GM19240 (cell line): ENCODE measurements at regions not wholly inside any gene's neighbourhood (a gene's known extent, or its start where the extent isn't known, plus 50 kb on each side); places are given as distances from the start of the nearest gene placed in this dataset.
"Not testable (repeated sequence)": the region's sequence is repeated elsewhere in the genome, so short reads cannot be mapped to it uniquely, and the experiment has no call there.

Experiments used
- DNase-seq: peaks from one replicate; pipeline ENCODE4 v3.0.0; 2011; ENCODE audit warnings: low spot score; ENCODE audit not compliant: insufficient read length

DNA sequence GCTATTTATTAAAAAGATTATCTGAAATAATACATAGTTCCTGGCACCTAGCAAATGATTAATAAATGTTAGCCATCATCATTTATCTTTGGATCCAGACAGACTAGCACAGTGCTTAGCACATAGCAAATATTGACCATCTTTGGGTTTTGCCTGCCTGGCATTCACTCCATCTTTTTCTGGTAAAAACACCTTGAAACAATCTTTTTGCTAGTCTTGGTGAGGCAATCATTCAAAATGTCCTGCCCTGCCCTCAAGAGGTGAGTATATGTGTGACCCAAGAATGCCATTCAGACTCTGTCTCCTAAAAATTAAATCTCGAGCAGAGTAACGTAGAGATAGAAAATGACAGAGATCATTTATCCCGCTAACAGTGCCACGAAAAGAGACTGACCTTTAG is 78.3 kb upstream of the ZNF280D start:
- DNase-seq, result no peak

DNA sequence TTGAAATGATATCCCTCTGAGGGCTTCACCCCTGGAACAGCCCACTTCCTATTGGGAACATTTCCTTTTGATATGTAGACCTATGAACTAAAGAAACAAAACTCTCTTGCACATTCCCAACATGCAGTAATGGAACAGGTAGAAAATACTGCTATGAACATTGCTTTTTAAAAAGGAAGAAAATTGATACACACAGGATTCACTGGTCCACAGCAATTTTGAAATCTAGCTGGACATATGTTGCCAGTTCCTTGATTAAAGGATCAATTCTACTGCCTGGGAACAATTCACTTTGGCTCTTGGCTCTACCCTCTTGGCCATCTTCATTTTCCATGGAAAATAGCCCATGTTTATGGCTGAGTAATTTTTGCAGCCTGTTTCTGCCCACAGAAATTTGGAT is 74.9 kb upstream of the ZNF280D start:
- no peak for DNase-seq

DNA sequence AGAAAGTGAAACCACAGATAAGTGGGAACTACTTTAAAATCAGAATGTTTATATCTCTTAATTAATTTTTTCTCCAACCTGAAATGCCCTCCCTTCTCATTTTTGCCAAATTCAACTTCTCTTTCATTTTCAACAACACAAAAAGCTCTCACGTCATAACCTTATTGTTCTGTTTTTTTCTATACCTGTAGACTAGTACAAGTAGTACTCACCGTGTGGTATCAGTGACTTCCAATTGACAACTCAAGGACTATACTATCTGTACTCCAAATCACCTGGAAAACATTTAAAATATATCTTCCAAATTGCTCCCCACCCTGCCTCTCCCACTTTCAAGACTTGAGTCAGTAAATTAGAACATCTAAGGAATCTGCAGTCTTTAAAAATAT is 72.8 kb upstream of the ZNF280D start:
- no peak for DNase-seq

DNA sequence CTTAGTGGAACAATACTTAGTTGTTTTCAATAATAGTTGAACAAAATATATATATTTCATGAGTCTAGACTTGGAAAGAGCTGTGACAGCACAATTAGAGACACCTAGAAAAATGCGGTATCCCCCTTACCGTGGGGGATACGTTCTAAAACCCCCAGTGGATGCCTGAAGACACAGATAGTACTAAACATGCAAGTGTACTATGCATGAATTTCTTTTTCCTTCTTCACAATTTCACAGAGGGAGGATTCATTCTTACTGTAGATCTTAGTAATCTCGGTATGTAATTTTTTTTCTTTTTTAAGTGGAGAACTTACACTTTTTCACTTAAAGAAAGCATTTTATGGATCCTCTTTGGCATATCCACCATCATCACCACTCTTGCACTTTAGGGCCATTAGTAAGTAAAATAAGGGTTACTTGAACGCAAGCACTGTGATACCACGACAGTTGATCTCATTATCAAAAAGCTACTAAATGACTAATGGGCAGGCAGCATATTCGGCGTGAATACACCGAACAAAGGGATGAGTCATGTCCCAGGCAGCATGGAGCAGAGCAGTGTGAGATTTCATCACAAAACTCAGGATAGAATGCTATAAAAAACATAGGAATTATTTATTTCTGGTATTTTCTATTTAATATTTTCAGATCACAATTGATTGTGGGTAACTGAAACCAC is 72.3 kb upstream of the ZNF280D start:
- DNase-seq, result no peak

DNA sequence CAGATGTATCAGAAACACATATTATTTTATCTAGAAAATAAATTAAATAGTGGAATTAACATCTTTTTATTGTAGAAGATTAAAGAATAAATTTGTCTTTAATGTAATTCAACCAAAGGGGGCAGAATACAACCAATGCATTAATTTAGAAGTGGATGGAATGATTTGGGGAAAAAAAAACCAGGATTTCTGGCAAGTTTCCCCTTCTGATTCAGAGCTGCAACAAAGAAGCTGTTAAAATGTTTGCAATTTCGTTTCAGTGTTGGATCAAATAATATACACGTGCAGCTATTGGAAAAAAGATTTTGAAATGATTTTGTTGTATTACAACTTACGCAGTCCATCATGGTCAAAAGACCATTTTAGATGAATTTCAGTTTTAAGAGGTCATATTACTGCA is 71.6 kb upstream of the ZNF280D start:
- DNase-seq, result no peak

DNA sequence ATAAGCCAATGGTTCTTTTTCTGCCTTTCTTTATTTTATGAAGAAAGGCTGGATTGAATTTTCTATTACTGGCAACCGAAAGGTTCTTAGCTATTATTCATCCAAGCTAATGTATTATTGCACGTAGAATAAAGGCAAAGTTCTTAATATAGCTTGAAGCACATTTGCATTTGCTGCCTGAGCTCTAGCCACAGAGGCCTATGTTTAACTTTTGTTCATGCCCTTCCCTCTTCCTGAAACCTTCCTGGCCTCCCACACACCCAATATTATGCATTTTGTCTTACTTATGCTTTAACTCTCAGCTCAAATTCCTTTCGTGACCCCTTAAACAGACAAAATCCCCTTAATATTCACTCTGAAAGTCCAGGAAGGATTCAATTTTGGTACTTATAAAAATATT is 71.0 kb upstream of the ZNF280D start:
- no peak for DNase-seq

DNA sequence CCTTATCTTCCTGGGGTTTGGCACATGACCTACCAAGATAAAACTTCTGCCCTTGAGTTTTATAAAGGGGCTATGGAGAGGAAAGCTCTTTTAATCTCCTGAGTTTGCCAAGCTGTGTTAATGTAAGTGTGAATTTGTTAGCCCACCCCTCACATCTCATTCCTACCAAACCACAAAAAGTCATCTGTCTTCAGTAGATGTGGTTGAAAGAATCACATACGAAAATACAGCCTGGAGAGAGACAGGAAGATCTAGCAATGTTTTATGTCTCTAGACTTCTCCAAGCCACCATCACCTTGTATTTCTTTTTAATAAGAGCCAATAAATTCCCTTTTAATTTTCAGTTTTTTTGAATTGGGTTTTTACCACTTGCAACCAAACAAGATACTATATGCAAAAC is 68.9 kb upstream of the ZNF280D start:
- DNase-seq, result no peak

DNA sequence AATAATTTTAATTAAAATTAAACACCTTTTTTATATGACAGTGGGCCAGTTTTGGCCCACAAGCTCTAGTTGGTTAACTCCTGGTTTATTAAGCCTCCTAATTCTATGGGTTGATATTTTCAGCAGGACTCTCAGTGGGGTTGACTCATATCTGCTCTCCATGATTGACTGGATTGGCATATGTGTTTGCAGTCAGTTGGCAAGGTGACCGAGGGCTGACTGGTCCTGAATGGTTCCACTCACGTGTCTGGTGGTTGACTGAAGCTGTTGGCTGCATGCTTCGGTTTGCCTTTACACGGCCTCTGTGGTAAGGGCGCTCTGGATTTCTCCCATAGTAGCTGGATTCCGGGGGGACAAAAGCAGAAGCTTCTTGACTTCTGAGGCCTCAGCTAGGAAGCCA is 65.3 kb upstream of the ZNF280D start:
- DNase-seq, result no peak

DNA sequence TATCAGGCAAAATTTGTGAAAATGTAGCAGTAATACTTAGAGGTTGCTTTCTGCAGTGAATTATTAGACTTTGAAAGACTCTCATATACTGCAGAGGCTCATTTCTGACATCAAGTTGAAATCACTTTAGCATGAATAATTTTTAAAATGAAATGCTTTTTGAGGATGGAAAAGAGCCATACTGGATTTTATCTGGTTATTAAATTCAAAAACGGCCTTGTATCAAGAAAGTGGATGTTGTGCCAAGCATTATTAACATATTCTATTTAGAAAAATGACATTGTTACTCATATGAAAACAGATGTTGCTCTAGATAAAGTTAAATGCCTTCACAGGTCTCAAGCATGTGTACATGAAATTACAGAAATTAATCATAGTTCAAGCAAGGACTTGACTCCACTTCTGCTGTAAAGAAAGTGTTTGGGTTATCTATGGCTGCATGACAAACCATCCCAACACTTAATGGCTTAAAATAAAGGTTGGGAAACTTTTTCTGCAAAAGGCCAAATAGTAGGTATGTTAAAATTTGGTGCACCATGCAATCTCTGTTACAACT is 64.5 kb upstream of the ZNF280D start:
- DNase-seq, result no peak

DNA sequence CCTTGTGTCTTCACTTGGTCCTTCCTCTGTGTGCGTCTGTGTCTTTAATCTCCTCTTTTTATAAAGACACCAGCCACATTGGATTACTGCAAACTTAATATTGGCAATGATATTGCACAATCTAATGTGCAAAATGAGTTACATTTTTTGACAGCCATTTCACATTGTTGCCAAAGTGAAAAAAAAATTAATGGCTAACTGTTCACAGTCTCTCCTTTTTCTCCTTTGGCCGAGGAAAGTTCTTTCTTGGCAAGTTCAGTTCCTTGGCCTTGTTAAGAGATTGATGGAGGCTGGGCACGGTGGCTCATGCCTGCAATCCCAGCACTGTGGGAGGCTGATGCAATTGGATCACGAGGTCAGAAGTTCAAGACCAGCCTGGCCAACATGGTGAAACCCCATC is 62.2 kb upstream of the ZNF280D start:
- no peak for DNase-seq

DNA sequence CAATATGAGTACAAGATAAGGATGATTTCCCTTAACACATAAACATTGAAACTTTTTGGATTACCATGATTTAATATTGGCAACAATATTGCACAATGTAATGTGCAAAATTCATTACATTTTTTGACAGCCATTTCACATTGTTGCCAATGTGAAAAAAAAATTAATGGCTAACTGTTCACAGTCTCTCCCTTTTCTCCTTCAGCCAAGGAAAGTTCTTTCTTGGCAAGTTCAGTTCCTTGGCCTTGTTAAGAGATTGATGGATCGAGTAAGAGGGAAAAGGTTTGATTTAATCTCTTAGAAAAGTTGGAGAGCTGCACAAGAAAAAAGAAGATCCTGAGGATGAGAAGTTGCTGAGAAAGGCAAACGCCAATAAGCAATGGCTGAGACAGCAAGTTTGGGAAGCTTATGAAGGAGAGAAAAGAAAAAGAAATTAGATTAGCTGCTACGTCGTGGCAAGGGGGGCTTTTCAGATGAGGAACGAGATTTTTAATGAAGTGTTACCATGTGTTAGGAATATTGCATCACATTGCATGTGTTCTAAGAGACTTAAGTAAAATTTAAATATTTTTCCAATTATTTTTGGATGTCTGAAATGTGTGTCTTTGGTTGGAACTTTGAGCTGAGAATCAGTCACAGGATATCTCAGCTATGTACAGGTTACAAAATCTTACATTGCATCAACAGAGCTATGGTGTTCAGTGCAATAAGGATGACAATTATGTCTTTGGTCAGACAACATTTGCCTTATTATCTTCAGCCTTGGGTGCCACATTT is 61.4 kb upstream of the ZNF280D start:
- DNase-seq, result no peak

DNA sequence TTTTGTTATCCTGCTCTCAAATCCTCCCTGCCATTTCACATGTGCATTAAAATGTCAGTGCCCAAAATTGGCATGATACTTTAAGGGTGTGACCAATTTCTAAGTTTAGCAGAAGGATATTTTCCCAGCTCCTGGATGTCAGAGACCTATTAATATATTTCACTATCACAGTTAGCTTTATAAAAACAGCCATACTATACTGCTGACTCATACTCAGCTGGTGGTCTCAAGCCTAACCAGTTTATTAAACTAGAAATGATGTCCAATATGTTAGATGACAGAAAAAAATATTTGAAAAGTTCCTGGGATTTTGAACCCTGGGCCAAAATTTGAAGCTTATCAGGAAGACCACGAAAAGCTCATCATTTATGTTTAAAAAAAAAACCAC is 60.9 kb upstream of the ZNF280D start:
- DNase-seq, result no peak

DNA sequence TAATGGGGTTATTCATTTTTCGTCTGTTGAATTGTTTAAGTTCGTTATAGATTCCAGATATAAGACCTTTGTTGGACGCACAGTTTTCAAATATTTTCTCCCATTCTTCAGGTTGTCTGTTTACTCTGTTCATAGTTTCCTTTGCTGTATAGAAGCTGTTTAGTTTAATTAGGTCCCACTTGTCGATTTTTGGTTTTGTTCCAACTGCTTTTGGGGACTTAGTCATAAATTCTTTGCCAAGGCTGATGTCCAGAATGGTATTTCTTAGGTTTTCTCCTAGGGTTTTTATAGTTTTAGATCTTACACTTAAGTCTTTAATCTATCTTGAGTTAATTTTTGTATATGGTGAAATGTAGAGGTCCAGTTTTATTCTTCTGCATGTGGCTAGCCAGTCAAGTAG is 58.9 kb upstream of the ZNF280D start:
- DNase-seq, result no peak

DNA sequence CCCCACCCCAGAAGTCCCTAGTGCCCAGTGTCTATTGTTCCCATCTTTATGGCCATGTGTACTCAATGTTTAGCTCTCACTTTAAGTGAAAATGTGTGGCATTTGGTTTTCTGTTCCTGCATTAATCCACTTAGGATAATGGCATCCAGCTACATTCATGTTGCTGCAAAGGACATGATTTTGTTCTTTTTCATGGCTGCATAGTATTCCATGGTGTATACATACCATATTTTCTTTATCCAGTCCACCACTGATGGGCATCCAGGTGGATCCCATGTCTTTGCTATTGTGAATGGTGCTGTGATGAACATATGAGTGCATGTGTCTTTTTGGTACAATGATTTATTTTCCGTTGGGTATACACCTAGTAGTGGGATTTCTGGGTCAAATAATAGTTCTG is 58.2 kb upstream of the ZNF280D start:
- DNase-seq, result not testable (repeated sequence)

DNA sequence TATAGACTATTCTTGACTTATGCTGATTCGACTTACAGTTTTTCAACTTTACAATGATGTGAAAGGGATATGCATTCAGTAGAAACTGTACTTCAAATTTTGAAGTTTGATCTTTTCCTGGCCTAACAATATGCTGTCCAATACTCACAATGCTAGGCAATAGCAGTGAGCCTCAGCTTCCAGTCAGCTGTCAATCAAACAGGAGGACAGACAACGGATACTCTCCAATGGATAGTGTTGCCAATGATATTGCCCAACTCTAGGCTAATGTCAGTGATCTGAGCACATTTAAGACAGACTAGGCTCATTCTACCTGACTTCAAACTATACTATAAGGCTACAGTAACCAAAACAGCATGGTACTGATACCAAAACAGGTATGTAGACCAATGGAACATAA is 55.0 kb upstream of the ZNF280D start:
- DNase-seq, result no peak

DNA sequence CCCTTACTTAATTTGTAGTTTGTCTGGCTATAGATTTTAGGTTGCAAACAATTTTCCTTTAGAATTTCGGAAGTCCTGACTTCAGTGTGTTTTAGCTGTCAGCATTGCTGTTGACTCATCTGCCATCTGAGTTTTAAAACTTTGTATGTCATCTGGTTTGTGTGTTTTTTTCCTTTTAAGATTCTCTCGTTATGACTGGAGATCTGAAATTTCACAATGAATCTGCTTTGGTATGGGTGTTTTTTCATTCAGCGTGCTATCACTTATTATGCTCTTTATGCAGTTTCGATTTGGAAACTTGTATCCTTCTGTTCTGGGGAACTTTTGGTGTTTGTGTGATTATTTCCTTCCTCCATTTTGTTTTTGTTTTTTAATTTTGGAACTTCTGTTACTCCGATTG is 53.7 kb upstream of the ZNF280D start:
- peak; percentile 14 for DNase-seq

DNA sequence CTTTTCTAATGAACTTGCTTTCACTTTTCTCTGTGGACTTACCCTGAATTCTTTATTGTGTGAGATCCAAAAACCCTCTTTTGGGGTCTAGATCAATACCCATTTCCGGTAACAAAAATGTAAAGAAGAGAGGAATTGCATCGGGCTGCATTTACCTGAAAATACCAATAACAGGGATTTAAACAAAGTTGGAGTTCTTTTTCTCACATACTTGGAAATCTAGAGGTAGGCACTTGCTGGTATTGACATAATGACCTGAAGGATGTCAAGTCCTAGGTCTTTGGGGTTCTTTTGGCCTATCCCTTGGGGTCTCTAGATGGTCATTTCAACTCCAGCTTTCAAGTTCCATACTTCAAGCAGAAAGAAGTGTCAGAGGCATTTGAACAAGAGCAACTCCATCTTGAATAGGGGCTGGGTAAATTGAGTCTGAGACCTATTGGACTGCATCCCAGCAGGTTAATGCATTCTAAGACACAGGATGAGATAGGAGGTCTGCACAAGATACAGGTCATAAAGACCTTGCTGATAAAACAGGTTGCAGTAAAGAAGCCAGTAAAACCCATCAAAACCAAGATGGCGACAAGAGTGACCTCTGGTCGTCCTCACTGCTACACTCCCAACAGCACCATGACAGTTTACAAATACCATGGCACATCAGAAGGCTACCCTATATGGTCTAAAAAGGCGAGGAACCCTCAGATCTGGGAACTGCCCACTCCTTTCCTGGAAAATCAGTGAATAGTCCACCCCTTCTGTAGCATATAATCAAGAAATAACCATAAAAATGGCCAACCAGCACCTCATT is 50.8 kb upstream of the ZNF280D start:
- DNase-seq, result no peak

DNA sequence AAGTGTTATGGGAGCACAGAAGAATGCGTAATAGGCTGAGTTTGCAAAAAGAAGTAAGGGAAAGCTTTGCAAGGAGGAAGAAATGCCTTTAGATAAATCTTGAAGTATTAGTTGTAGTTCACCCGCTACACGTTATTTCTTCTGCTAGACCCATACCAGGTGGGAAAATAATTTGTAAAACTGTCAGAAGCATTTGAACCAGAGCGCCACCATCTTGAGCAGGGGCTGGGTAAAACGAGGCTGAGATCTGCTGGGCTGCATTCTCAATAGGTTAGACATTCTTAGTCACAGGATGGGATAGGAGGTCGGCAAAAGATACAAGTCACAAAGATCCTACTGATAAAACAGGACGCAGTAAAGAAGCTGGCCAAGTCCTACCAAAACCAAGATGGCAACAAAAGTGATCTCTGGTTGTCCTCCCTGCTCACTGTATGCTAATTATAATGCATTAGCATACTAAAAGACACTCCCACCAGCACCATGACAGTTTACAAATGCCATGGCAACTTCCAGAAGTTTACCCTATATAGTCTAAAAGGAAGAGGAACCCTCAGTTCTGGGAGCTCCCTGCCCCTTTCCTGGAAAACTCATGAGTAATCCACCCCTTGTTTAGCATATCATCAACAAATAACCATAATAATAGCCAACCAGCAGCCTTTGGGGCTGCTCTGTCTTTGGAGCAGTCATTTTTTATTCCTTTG is 50.0 kb upstream of the ZNF280D start:
- no peak for DNase-seq
